Activated naive CD4-positive, alpha-beta T cell treated with anti-CD3 and anti-CD28 coated beads for 36 hours (primary cell): ENCODE measurements at regions not wholly inside any gene's neighbourhood (a gene's known extent, or its start where the extent isn't known, plus 50 kb on each side); places are given as distances from the start of the nearest gene placed in this dataset.

Experiments
- CTCF ChIA-PET: fragments of 350-600 bp; sonication (Branson Sonifier 250); formaldehyde crosslinking; loops from one replicate; lab custom pipeline; 2021; ENCODE audit warnings: antibody characterized with exemption; lab: Charles Lee
- DNase-seq: peaks from one replicate; pipeline ENCODE4 v3.0.0-alpha.2; 2020
- H3K27ac Mint-ChIP-seq: one replicate; pipeline ENCODE4 v1.8.0; 2021; ENCODE audit warnings: mild to moderate bottlenecking, mixed read lengths
- H3K27me3 Mint-ChIP-seq: one replicate; pipeline ENCODE4 v1.8.0; 2021; ENCODE audit warnings: low read depth, mixed read lengths
- H3K36me3 Mint-ChIP-seq: one replicate; pipeline ENCODE4 v1.8.0; 2021; ENCODE audit warnings: low read depth, mixed read lengths
- H3K4me1 Mint-ChIP-seq: one replicate; pipeline ENCODE4 v1.8.0; 2021; ENCODE audit warnings: low read depth, mixed read lengths
- H3K4me3 Mint-ChIP-seq: one replicate; pipeline ENCODE4 v1.8.0; 2021; ENCODE audit warnings: mild to moderate bottlenecking, moderate library complexity, mixed read lengths
- H3K9me3 Mint-ChIP-seq: one replicate; pipeline ENCODE4 v1.8.0; 2021; ENCODE audit warnings: mixed read lengths
- intact Hi-C: fragments of 100-400 bp; cut with micrococcal nuclease; formaldehyde crosslinking; loops from one replicate; pipeline ENCODE4 v1.15.1; 2023

GRCh38 chr13:103238441-103238840 lies 172.2 kb upstream of the SLC10A2 start:
- Mint-ChIP-seq H3K36me3 (no peaks in the 10 kb centered on the region), H3K27me3 (no peaks in the 10 kb centered on the region), H3K27ac (no peak overlapping the region), H3K4me3 (no peak overlapping the region), H3K9me3 (peaks cover 7% of the 10 kb centered on the region), H3K4me1 (no peaks in the 10 kb centered on the region)
- DNase-seq: no peak
- CTCF ChIA-PET: no interaction called here
- intact Hi-C loops: no loop called here

- intact Hi-C loops: no loop called here
- no peak for DNase-seq
- CTCF ChIA-PET: no interaction called here
- no peak overlapping the region for H3K27ac Mint-ChIP-seq
- H3K9me3 Mint-ChIP-seq: peaks cover 17% of the 10 kb centered on the region
- H3K4me3 Mint-ChIP-seq: no peak overlapping the region
- H3K4me1 Mint-ChIP-seq: no peaks in the 10 kb centered on the region
- H3K27me3 Mint-ChIP-seq: no peaks in the 10 kb centered on the region
- H3K36me3 Mint-ChIP-seq: no peaks in the 10 kb centered on the region
Observed at GRCh38 chr13:103236213-103236612, 170.0 kb upstream of the SLC10A2 start.

- H3K36me3 Mint-ChIP-seq: peaks cover 1% of the 10 kb centered on the region
- no peaks in the 10 kb centered on the region for H3K27me3 Mint-ChIP-seq
- H3K4me1 Mint-ChIP-seq: no peaks in the 10 kb centered on the region
- CTCF ChIA-PET: interaction anchor here (0.6 to 0.7 kb wide), 2 partner anchors 10 to 314 kb away, joined by 4 to 5 read pairs; no protein-coding TSS in a partner anchor
- DNase-seq: no peak
- intact Hi-C loops: no loop called here
- no peak overlapping the region for H3K27ac Mint-ChIP-seq
- H3K4me3 Mint-ChIP-seq: no peak overlapping the region
- H3K9me3 Mint-ChIP-seq: peaks cover 21% of the 10 kb centered on the region
Observed at GRCh38 chr13:103229674-103230073, 163.5 kb upstream of the SLC10A2 start.

- no peaks in the 10 kb centered on the region for H3K27me3 Mint-ChIP-seq
- no peak for DNase-seq
- no peak overlapping the region for H3K27ac Mint-ChIP-seq
- H3K4me1 Mint-ChIP-seq: no peaks in the 10 kb centered on the region
- H3K9me3 Mint-ChIP-seq: peaks cover 3% of the 10 kb centered on the region
- intact Hi-C loops: no loop called here
- H3K4me3 Mint-ChIP-seq: no peak overlapping the region
- CTCF ChIA-PET: no interaction called here
- H3K36me3 Mint-ChIP-seq: no peaks in the 10 kb centered on the region
Observed at GRCh38 chr13:103224804-103225203, 158.6 kb upstream of the SLC10A2 start.

- H3K27me3 Mint-ChIP-seq: no peaks in the 10 kb centered on the region
- CTCF ChIA-PET: no interaction called here
- no peaks in the 10 kb centered on the region for H3K4me1 Mint-ChIP-seq
- H3K9me3 Mint-ChIP-seq: peaks cover 3% of the 10 kb centered on the region
- H3K27ac Mint-ChIP-seq: no peak overlapping the region
- H3K4me3 Mint-ChIP-seq: no peak overlapping the region
- H3K36me3 Mint-ChIP-seq: no peaks in the 10 kb centered on the region
- DNase-seq: no peak
- intact Hi-C loops: no loop called here
Observed at GRCh38 chr13:103222683-103223082, 156.5 kb upstream of the SLC10A2 start.

- no peak overlapping the region for H3K27ac Mint-ChIP-seq
- CTCF ChIA-PET: no interaction called here
Observed at GRCh38 chr13:103218253-103218652, 152.0 kb upstream of the SLC10A2 start.

GRCh38 chr13:103213152-103213551 lies 146.9 kb upstream of the SLC10A2 start:
- no peaks in the 10 kb centered on the region for H3K27me3 Mint-ChIP-seq
- no peak overlapping the region for H3K4me3 Mint-ChIP-seq
- H3K36me3 Mint-ChIP-seq: no peaks in the 10 kb centered on the region
- no peak for DNase-seq
- H3K9me3 Mint-ChIP-seq: peaks cover 1% of the 10 kb centered on the region
- H3K4me1 Mint-ChIP-seq: no peaks in the 10 kb centered on the region
- H3K27ac Mint-ChIP-seq: no peak overlapping the region
- intact Hi-C loops: loop anchor here (10.0 kb wide), 1 partner anchor 1998 kb away; no protein-coding TSS in a partner anchor
- CTCF ChIA-PET: no interaction called here

More at GRCh38 chr13:103218253-103218652, 152.0 kb upstream of the SLC10A2 start:
- Mint-ChIP-seq H3K36me3 (no peaks in the 10 kb centered on the region), H3K4me3 (no peak overlapping the region), H3K4me1 (no peaks in the 10 kb centered on the region), H3K9me3 (peaks cover 1% of the 10 kb centered on the region), H3K27me3 (no peaks in the 10 kb centered on the region)
- intact Hi-C loops: loop anchor here (10.0 kb wide), 1 partner anchor 2003 kb away; no protein-coding TSS in a partner anchor
- DNase-seq: no peak

GRCh38 chr13:103210348-103210747 lies 144.1 kb upstream of the SLC10A2 start:
- peaks cover 1% of the 10 kb centered on the region for H3K9me3 Mint-ChIP-seq
- no peaks in the 10 kb centered on the region for H3K27me3 Mint-ChIP-seq
- no peak overlapping the region for H3K27ac Mint-ChIP-seq
- H3K36me3 Mint-ChIP-seq: no peaks in the 10 kb centered on the region
- no peak for DNase-seq
- H3K4me1 Mint-ChIP-seq: no peaks in the 10 kb centered on the region
- CTCF ChIA-PET: no interaction called here
- no peak overlapping the region for H3K4me3 Mint-ChIP-seq
- intact Hi-C loops: loop anchor here (10.0 kb wide), 1 partner anchor 1996 kb away; no protein-coding TSS in a partner anchor

- Mint-ChIP-seq H3K36me3 (no peaks in the 10 kb centered on the region), H3K9me3 (peaks cover 11% of the 10 kb centered on the region), H3K4me1 (no peaks in the 10 kb centered on the region), H3K4me3 (no peak overlapping the region), H3K27me3 (no peaks in the 10 kb centered on the region), H3K27ac (no peak overlapping the region)
- CTCF ChIA-PET: no interaction called here
- DNase-seq: no peak
- intact Hi-C loops: no loop called here
Observed at GRCh38 chr13:103203735-103204330, 137.6 kb upstream of the SLC10A2 start.

- intact Hi-C loops: no loop called here
- Mint-ChIP-seq H3K4me1 (no peaks in the 10 kb centered on the region), H3K9me3 (peaks cover 10% of the 10 kb centered on the region), H3K27me3 (no peaks in the 10 kb centered on the region), H3K4me3 (no peak overlapping the region), H3K36me3 (no peaks in the 10 kb centered on the region), H3K27ac (no peak overlapping the region)
- DNase-seq: no peak
- CTCF ChIA-PET: interaction anchor here (0.6 to 1.2 kb wide), 2 partner anchors 14 to 20 kb away, joined by 3 read pairs; no protein-coding TSS in a partner anchor
Observed at GRCh38 chr13:103200118-103200885, 134.1 kb upstream of the SLC10A2 start.

- CTCF ChIA-PET: interaction anchor here (1.0 to 1.2 kb wide), 3 partner anchors 10 to 48 kb away, joined by 3 read pairs; no protein-coding TSS in a partner anchor
- Mint-ChIP-seq H3K36me3 (no peaks in the 10 kb centered on the region), H3K4me1 (no peaks in the 10 kb centered on the region), H3K27me3 (no peaks in the 10 kb centered on the region), H3K9me3 (peaks cover 10% of the 10 kb centered on the region), H3K4me3 (no peak overlapping the region), H3K27ac (no peak overlapping the region)
- DNase-seq: no peak
- intact Hi-C loops: no loop called here
Observed at GRCh38 chr13:103199380-103200088, 133.3 kb upstream of the SLC10A2 start.

GRCh38 chr13:103196356-103196755 lies 130.1 kb upstream of the SLC10A2 start:
- Mint-ChIP-seq H3K4me3 (no peak overlapping the region), H3K9me3 (peaks cover 10% of the 10 kb centered on the region), H3K4me1 (no peaks in the 10 kb centered on the region), H3K27ac (no peak overlapping the region), H3K36me3 (no peaks in the 10 kb centered on the region), H3K27me3 (no peaks in the 10 kb centered on the region)
- DNase-seq: no peak
- CTCF ChIA-PET: no interaction called here
- intact Hi-C loops: no loop called here
